Breast epithelium (tissue), 3 donors: ENCODE measurements at regions not wholly inside any gene's neighbourhood (a gene's known extent, or its start where the extent isn't known, plus 50 kb on each side); places are given as distances from the start of the nearest gene placed in this dataset.

Experiments used
- POLR2A ChIP-seq: fragments of 450-650 bp; IDR thresholded peaks from one replicate; pipeline ENCODE4 v1.6.1; 2016; ENCODE audit warnings: antibody characterized with exemption, mild to moderate bottlenecking, moderate library complexity
- POLR2AphosphoS5 ChIP-seq, 3 donors: sonication (generic); formaldehyde crosslinking; IDR thresholded peaks; one replicate each; pipeline ENCODE4 v1.6.1; 2017; ENCODE audit warnings: antibody characterized with exemption in 3 of 3

- TF ChIP-seq POLR2A (no peak), POLR2AphosphoS5 (IDR thresholded peaks at IDR 0.05) (no peak)
Measured at GRCh38 chr3:182708810-182709209, 84.5 kb upstream of the ATP11B start.
